ENCODE measurements at regions not wholly inside any gene's neighbourhood (a gene's known extent, or its start where the extent isn't known, plus 50 kb on each side); places are given as distances from the start of the nearest gene placed in this dataset.

DNA sequence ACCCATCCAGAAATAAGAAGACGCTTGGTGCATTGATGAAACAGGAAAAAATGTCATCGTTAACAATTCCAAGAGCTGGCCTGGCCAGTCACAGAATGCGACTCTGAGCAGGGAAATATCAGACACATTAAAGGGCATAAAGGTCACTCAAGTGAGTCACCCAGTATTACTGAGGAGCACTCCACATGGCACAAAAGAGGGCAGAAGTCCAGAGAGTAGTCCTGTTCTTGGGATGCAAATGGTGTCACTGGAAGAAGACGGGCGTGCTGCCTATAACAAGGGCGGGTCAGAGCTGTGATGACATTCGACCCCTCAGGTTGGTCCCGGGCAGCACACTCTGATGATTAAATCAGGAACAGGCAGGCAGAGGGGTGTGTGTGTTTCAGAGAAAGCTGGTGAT, 720.3 kb downstream of the UQCRFS1 start:
- Histone ChIP-seq H3K36me3 (ENCODE audit: insufficient read depth, low read length, poor library complexity, severe bottlenecking) (no peaks in the 10 kb centered on the region), H3K9me3 (ENCODE audit: low read depth, low read length, poor library complexity, severe bottlenecking) (peaks cover 12% of the 10 kb centered on the region), H3K4me1 (ENCODE audit: insufficient read depth, low read length, poor library complexity, severe bottlenecking) (no peaks in the 10 kb centered on the region), H3K27ac (ENCODE audit: low read depth, low read length, poor library complexity, severe bottlenecking) (no peak overlapping the region), H3K27me3 (replicated peaks; ENCODE audit: insufficient read depth, low read depth, low read length, poor library complexity) (no peaks in the 10 kb centered on the region), H3K4me3 (ENCODE audit: low read depth, low read length, poor library complexity, severe bottlenecking) (no peak overlapping the region)
- CTCF ChIA-PET = no interaction called here
- POLR2A ChIA-PET (ENCODE audit: low non-redundant PET) = no interaction called here
- DNase-seq (ENCODE audit: low spot score) = no peak
- no TSS peak for BruUV-seq (replicated peaks)
- no peak for TF ChIP-seq EZH2 (IDR thresholded peaks at IDR 0.05; ENCODE audit: borderline replicate concordance, low read depth, low read length, poor library complexity, severe bottlenecking)
- TF ChIP-seq, protein P1, sequence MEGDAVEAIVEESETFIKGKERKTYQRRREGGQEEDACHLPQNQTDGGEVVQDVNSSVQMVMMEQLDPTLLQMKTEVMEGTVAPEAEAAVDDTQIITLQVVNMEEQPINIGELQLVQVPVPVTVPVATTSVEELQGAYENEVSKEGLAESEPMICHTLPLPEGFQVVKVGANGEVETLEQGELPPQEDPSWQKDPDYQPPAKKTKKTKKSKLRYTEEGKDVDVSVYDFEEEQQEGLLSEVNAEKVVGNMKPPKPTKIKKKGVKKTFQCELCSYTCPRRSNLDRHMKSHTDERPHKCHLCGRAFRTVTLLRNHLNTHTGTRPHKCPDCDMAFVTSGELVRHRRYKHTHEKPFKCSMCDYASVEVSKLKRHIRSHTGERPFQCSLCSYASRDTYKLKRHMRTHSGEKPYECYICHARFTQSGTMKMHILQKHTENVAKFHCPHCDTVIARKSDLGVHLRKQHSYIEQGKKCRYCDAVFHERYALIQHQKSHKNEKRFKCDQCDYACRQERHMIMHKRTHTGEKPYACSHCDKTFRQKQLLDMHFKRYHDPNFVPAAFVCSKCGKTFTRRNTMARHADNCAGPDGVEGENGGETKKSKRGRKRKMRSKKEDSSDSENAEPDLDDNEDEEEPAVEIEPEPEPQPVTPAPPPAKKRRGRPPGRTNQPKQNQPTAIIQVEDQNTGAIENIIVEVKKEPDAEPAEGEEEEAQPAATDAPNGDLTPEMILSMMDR (conservative IDR thresholded peaks at IDR 0.05; ENCODE audit: low read depth, low read length) = no peak
- intact Hi-C loops (cut with micrococcal nuclease; ENCODE audit: unreplicated experiment) = no loop called here

DNA sequence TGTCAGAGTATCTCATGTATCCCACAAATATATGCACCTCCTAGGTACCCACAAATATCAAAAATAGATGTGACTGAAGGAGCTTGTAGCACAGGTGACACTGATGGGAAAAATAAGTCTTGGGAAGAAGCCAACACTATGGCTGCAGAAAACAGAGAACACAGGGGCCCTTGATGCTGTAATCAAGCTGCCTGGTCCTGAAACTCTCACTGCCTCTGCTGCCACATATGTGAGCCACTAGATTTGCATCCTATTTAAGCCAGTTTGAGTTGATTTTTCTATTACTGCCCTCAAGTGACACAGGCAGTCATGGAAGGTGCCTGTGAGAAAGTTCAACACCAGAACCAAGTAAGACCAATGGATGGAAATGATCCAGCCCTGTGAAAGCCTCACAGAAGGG, 720.8 kb downstream of the UQCRFS1 start:
- H3K4me1 ChIP-seq (ENCODE audit: insufficient read depth, low read length, poor library complexity, severe bottlenecking) = no peaks in the 10 kb centered on the region
- DNase-seq (ENCODE audit: low spot score) = no peak
- ChIA-PET CTCF (no interaction called here), POLR2A (ENCODE audit: low non-redundant PET) (no interaction called here)
- H3K27me3 ChIP-seq (replicated peaks; ENCODE audit: insufficient read depth, low read depth, low read length, poor library complexity) = no peaks in the 10 kb centered on the region
- H3K9me3 ChIP-seq (ENCODE audit: low read depth, low read length, poor library complexity, severe bottlenecking) = peaks cover 12% of the 10 kb centered on the region
- H3K4me3 ChIP-seq (ENCODE audit: low read depth, low read length, poor library complexity, severe bottlenecking) = no peak overlapping the region
- TF ChIP-seq, protein P1 (conservative IDR thresholded peaks at IDR 0.05; ENCODE audit: low read depth, low read length) = no peak
- no peak for TF ChIP-seq EZH2 (IDR thresholded peaks at IDR 0.05; ENCODE audit: borderline replicate concordance, low read depth, low read length, poor library complexity, severe bottlenecking)
- no peak overlapping the region for H3K27ac ChIP-seq (ENCODE audit: low read depth, low read length, poor library complexity, severe bottlenecking)
- no peaks in the 10 kb centered on the region for H3K36me3 ChIP-seq (ENCODE audit: insufficient read depth, low read length, poor library complexity, severe bottlenecking)
- BruUV-seq (replicated peaks) = no TSS peak
- intact Hi-C loops (cut with micrococcal nuclease; ENCODE audit: unreplicated experiment) = no loop called here

DNA sequence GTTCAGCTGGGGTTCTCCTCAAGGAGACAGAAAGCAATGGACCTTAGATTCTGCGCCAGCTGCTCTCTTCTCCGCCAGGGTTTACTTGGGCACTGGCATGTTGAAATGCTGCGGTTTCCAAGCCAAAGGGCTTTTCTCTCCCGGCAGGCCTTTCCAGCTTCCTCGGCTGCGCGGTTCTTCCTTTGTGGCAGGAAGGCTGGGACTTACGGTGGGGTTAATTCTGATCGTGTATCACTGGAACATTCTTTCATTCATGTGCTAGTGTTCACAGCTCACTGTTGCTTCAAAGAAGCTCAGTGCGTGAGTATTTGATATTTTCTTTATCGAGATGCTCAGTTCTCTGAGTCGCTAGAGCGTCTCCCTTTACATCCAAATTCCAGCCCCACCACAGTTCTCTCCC, 723.2 kb downstream of the UQCRFS1 start:
- no peak overlapping the region for H3K4me3 ChIP-seq (ENCODE audit: low read depth, low read length, poor library complexity, severe bottlenecking)
- intact Hi-C loops (cut with micrococcal nuclease; ENCODE audit: unreplicated experiment) = no loop called here
- no peak overlapping the region for H3K27ac ChIP-seq (ENCODE audit: low read depth, low read length, poor library complexity, severe bottlenecking)
- peaks cover 10% of the 10 kb centered on the region for H3K9me3 ChIP-seq (ENCODE audit: low read depth, low read length, poor library complexity, severe bottlenecking)
- DNase-seq (ENCODE audit: low spot score) = no peak
- ChIA-PET POLR2A (ENCODE audit: low non-redundant PET) (no interaction called here), CTCF (no interaction called here)
- no peaks in the 10 kb centered on the region for H3K36me3 ChIP-seq (ENCODE audit: insufficient read depth, low read length, poor library complexity, severe bottlenecking)
- no TSS peak for BruUV-seq (replicated peaks)
- H3K27me3 ChIP-seq (replicated peaks; ENCODE audit: insufficient read depth, low read depth, low read length, poor library complexity) = no peaks in the 10 kb centered on the region
- H3K4me1 ChIP-seq (ENCODE audit: insufficient read depth, low read length, poor library complexity, severe bottlenecking) = no peaks in the 10 kb centered on the region
- TF ChIP-seq, protein P1 (conservative IDR thresholded peaks at IDR 0.05; ENCODE audit: low read depth, low read length) = no peak
- no peak for TF ChIP-seq EZH2 (IDR thresholded peaks at IDR 0.05; ENCODE audit: borderline replicate concordance, low read depth, low read length, poor library complexity, severe bottlenecking)
